COLO668 (cell line): ENCODE measurements at regions not wholly inside any gene's neighbourhood (a gene's known extent, or its start where the extent isn't known, plus 50 kb on each side); places are given as distances from the start of the nearest gene placed in this dataset.
A peak's percentile ranks its signal among the peaks of the same experiment; 100 is the strongest.

Experiments
- DNase-seq: peaks from one replicate; lab custom pipeline; 2025; ENCODE audit not compliant: unreplicated experiment; lab: John Stamatoyannopoulos, UW

- no peak for DNase-seq
Measured at GRCh38 chr2:20523073-20523798, 76.4 kb downstream of the RHOB start.

DNA sequence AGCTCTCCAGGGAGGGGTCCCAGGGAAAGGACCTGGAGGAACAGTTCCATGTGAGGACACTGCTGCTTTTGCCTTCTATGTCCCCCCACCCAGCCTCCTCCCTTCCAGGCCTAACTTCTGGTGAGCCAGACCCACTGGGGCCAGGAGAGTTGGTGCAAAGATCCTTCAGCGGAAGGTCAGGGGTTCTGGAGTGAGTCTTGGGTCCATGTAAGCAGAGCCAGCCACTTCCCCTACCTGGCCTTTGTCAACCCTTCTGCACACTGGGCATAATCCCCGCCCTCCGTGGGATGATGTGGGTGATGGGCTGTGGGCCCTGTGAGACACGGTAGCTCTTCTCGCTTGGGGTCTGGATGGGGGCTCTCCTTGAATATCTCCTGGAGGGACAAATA is 76.9 kb downstream of the RHOB start:
- no peak for DNase-seq

- DNase-seq = no peak
Measured at GRCh38 chr2:20524412-20525040, 77.7 kb downstream of the RHOB start.

DNA sequence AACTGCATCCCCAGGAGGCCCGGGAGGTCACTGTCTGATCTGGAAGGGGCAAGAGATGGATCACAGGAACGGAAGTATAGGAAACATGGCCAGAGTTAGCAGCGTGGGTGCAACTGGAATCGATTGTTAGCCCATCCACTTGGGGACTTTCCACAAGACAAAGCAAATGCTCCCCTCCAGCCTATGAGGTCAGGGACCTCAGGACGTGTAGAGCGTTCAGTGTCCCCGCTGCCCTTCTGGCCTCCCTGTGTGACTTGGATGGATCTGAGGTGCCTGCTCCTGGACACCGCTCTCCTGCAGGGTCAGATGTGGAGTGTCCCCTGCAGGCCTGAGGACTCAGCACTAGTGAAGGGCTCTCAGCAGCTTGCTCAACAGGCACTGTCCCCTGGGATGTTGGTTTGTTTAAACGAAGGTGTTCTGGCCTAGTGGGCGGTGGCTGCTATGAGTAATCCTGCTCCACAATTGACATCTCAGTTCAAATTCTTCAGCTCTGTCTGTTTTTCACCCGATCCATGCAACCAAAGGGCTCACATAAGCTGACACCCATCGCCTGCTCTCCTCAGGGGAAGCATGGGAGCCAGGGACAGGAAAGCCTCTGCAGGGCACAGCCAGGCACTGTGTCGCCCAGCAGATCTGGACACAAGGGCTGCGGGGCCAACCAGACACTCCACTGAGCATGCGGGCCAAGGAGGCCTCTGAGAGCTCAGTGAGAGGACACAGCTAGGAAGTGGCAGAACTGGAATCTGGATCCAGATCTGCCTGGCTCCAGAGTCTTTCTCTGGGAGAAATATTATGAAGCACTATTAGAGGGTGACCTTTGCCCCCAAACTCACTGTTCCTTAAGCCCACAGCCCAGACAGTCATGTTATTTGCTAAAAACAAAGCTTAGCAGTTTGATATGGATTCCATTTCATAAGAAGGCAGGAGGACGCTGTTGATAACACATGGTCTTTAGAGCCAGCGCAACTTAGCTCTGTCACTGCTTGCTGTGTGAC is 78.5 kb downstream of the RHOB start:
- DNase-seq = no peak

DNA sequence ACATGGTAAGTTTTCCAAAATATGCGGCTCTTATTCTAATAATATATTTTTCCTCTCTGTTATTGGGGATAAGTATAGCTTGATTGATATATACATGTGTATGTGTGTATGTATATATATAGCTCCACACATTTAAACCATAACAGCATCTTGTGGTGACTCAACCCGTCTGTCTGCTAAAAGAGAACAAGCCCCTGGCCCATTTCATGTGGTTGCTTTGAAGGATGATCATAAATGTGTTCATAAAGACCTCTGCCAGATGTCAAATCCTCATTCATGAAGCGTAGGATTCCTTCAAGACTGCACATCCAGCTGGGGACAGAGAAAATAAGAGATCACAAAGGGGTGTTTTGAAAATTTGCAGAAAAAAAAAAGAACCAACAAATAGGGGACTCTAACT is 79.3 kb downstream of the RHOB start:
- DNase-seq = no peak

- DNase-seq = no peak
Measured at GRCh38 chr2:20526708-20527107, 79.8 kb downstream of the RHOB start.

DNA sequence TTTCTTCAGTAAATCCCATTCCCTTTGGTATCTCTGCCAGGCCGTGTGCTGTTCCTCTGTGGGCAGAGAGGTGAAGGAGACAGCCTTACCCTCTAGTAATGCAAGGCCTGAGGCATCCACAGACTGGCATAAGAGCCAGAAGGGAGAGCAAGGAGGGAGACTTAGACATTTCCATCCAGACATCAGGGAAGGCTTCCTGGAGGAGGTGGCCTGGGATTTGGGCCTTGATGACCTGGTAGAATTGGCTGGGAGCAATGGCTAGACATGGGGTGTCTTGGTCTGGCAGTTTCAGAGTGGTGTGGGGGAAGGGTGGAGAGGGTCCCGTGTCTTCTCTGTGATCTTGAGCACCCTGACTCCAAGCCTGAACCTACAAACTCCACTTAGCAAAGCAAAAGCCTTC is 81.8 kb downstream of the RHOB start:
- no peak for DNase-seq

- no peak for DNase-seq
Measured at GRCh38 chr2:20530520-20530919, 83.6 kb downstream of the RHOB start.

DNA sequence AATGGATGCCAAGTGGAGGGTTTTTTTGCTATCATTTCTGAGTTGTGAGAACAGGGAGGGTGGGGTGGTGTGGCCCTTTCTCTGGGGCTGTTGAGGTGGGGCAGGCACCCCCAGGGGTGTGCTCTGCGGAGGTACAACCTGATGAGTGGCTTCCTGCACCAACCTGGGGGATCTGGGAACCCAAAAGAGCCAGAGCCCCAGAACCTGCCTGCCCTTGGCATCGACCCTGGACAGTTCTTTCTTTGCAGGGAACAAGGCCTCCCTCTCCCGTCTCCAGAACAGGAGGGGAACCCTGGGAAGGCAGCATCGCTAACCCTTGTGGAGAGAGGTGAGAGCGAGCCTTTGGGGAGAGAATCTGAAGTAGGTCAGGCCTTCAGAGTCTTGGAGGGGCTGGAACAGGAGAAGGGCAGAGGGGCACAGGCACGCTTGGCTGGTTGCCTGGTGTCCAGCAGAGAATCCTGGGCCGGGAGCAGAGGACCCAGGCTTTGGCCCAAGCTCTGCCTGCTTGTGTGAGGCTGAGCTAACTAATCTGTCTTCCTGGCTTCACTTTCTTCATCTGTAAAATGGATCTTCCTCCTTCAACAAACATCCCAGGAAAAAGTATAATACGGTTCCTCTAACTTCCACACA is 84.9 kb downstream of the RHOB start:
- no peak for DNase-seq

DNA sequence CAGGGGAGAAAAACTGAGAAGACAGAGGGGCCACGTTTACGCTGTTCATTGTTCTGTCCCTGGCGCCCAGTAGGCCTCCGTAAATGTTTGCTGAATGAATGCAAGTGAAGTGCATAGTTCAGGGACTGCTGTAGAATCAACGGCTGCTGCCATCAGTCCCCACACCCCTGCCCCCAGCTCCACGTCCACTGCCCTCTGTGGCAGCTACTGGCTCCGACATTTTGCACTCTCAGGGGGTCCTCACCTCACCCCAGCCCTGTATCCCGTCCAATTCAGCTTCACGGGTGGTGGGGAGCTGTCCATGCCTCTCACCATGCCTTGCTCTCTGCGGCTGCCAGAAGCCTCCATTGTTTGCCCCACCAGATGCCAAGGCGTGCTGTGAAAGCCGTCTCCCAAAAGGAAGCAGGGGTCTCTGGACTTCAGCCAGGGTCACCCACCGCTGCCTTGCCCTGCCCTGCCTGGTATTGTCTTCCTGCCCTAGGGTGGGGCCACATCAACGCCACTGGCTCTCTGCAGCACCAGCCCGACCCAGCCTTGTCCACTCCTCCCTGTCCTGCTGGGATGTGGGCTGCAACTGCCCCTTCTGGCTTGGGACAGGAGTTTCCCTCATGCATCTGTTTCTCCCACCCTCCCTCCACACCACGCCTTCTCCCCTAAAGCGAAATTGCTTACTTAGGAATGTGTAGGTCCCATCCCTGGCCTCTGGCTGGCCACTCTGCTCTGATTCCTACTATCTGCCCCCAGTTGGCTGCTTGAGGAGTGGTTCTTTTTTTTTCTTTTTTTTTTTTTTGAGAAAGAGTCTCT is 86.0 kb downstream of the RHOB start:
- no peak for DNase-seq

DNA sequence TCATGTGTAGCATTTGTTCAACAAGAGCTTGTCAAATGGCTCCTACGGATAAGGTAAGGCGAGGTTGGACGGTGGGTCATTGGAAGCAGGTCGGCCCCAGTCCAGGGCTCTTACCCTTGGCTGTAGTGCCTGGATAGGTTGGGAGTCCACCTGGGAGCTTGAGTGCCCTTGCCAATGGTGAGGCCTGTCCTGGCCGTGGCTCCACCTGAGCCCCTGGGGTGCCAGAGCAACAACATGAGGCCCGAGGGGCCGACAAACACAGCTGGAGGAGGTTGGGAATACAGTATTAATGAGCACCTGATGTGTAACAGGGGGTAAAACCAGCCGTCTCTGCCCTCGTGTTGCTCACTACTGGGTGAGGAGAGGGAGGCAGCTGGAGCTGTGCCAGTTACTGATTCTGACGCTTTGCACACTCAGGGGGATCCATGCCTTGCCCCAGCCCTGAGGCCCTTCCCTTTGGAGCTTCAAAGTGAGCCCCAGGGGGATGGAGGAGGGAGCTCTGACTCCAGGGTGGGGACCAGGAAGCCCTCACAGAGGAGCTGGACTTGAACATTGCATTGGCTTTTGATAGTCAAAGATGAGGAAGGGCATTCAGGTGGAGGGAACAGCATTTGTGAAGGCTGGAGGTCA is 87.2 kb downstream of the RHOB start:
- DNase-seq = no peak

GRCh38 chr2:20534913-20535801 is 88.3 kb downstream of the RHOB start:
- no peak for DNase-seq

GRCh38 chr2:20536619-20537422 is 89.9 kb downstream of the RHOB start:
- no peak for DNase-seq

DNA sequence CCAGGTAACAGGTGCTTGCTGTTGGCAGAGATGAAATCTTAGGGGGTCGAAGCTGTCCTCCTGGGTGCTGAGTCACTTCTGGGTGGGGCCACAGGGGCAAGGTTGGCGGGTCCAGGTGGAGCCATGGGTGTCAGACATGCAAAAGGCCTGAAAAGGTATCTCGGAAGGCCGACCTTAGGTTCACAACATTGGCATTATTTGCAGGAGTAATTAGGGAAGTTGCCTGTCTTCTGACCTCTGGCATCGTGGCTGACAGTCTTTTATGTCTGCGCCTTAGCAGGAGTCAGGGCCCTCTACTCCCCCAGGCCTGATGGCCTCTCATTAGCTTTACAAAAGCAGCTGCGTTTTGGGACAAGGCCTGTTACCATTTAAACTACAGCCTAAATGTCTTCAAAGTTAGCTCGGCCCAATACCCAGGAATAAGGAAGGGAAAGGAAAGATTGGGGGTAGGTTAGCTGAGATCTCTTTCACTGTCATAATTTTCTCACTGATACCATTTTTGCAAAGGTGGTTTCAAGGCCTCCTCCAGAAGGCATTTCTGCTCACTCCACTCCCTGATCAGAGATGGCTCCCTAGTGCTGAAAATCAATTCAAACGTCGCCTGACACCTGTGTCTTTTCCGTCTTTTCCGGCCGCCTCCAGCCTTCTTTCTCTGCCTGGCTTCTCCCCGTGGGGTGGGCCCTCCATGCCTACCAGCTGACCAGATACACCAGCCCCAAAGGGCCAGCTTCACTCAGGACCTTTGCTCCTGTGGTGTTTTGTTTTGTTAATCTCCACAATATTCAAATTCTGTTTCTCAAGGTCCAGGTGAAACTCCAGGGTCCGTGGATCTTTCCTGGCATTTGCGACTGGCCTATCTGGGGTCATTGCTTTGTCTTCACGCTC is 90.8 kb downstream of the RHOB start:
- no peak for DNase-seq

GRCh38 chr2:20538308-20539132 is 91.6 kb downstream of the RHOB start:
- DNase-seq = peak; percentile 16

DNA sequence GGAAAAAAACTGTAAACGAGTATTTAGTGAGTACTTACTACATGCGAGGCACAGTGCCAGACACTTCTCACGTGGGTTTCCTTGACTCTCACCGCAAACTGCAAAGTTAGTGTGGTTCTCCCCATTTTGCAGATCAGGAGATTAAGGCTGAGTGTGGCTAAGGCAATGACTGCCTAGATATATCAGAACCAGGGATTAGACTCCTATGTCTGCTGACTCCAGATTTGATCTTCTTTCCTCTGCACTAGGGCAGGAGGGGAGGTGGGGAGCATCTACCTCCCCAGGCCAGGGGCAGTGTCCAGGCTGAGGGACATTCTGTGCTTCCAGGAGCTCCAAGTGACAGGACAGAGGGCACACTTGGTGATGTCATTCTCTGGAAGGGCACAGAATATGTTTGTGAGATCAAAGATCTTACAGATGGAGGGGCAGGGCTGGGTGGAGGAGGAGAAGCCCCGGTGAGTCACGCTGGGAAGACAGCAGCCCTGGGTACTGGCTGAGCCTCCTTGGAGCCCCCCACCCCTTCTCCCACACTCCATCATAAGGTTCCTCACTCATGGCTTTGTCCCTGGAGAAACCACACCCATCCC is 92.4 kb downstream of the RHOB start:
- DNase-seq = no peak
